ENCODE measurements at regions not wholly inside any gene's neighbourhood (a gene's known extent, or its start where the extent isn't known, plus 50 kb on each side); places are given as distances from the start of the nearest gene placed in this dataset.
"Not testable (repeated sequence)": the region's sequence is repeated elsewhere in the genome, so short reads cannot be mapped to it uniquely, and the experiment has no call there.

DNA sequence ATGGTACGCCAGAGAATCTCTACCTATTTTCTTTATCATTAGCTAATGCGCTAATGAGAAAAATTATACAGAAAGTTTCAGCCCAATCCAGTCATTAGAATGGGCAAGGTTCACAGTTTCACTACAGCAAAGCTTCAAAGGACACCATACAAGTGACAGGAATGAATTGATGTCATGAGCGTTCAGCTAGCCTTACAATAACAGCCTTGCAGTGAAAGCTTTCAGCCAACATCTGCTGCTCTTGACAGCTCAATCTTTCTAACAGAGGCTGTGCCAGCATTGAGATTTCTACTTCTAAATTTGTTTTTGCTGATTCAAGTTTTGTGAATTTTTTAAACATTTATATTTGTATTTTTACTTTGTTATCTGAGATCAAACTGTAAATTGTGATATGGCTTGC lies 302.4 kb upstream of the FAM174A start:
- DNase-seq = no peak

DNA sequence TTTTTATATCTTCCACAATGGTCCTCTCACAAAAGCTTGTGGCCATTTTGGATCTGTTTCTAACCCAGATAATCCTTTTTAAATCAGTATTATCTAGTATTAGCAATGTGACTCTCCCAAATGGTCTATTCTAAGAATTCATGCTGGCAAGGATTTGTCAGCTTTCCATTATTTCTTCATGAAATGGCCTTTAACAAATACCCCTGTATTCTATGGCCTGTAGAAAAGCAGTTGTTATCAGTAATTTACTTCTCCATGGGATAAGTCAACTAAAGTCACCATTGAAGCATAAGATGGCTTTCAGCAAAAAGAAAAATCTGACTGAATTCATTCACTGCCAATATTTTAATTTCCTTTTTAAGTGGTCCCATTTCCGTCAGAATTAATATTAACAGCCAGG lies 346.4 kb upstream of the FAM174A start:
- no peak for DNase-seq

DNA sequence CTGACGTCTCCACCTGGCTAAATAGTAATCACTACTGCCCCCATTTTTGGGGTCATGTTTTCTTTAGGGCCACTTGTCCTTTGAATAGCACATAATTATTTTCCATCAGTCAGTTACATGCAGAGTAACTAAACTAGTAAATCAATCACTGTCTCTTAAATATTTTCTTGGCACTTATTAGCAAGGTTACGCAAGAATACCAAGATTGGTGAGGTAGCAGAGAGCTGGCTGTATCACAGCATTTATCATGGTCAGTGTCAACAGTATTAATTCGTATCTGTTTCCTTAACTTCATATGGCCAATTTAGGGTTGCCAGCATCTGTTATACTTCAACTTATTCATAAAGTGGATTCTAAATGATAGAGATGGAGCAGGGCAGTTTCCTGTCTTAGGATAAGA lies 346.8 kb upstream of the FAM174A start:
- no peak for DNase-seq

DNA sequence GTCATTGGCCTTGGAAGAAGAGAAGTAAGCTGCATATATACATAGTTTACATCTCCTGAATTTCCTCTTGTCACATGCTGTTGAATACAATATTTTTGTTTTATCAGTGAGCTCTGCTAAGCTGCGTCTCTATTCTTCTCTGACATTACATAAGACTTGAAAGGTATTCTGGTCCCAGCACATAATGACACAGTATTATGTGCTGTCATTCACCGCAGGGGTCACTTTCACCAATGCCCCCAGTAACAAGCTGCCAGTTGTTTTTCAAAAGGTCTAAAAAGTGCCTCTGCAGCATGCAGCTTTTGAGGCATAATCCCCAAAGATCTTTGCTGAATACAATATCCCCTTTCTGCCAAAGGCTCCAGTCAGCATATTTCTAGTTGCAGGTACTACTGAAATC lies 349.0 kb upstream of the FAM174A start:
- no peak for DNase-seq

DNA sequence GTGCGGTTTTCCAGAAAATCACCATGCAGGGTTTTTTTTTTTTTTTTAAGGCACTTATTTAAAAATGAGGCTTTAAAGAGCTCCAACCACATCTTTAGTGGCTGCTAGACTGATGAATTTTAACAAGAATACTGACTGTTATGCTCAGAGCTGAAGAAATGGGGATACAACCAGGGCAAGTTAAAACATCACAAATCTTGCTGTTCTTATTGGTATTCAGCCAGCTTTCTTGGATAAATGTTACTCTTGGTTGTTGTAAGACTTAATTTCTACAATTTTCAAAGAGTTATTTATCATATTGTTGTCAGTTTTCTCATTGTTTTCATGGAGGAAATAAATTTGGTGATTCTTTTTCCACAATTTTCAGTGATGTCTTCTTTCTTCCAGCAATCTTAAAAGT lies 352.8 kb upstream of the FAM174A start:
- no peak for DNase-seq

DNA sequence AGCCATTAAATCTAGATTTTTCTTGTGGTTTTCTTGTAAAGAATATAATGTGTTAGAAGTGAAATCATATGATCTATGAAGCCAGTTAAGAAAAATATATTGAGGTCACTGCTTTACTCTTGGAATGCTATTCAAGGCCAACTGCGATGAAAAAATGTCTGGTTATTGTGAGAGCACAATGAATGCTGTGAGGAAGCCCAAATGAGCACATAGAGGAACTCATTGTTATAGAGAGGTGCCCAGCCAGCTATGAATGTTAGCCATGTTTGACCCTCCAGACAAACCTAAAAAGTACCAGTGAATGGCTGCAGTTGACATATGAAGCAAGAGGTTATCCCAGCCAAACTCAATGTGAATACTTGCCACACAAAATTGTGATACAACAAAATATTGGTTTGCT lies 359.8 kb upstream of the FAM174A start:
- no peak for DNase-seq

DNA sequence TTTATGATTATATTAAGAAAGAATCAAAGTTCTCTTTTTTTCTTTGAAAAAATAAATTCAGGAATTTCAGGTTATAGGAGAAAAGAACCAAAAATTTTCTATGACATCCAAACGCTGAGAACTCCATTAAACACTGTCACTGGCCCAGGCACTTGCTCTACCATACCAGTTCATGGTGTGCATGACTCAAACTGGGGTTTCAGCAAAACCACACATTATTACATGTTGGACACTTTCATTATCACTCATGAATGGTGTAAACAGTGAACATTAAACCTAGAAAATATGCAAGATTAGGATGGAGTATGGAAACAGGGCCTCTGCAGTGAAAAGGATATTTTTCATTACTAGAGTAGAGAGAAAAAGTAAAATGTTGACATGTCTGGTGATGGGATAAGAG lies 369.9 kb upstream of the FAM174A start:
- no peak for DNase-seq

DNA sequence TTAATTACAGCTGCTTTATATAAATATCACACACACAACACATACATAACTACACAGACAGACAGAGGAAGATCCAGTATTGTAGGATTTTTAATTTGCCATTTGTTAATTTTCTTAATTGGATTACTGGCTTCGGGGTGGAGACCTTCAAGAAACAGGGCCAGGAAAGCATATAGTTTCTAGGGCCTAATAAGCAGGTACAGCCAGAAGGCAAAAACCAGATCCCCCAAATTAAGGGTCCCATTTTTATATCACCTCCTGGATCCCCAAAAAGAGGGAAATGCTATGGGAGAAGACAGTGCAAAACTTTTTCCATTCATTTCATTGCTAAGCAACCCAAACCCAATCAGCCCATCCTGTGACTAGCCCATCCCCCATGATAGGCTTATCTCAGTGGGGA lies 373.3 kb upstream of the FAM174A start:
- DNase-seq = no peak

DNA sequence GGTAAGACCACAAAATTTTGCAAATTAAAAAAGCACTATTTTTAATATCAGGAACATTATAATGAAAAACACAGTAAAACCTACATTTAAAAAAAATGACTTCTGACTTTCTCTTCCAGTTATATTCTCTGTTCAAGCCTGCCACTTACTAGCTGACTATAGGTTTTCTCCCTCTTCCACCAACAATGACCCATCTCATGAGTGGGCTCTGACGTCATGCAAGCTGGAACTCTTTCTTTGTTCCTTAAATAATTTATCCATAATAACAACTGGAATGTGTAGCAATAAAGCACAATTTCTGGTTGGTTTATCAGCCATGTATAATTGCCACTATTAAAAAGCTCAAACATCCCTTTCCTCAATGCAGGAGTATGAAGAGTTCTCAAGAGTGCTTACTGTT lies 378.1 kb upstream of the FAM174A start:
- no peak for DNase-seq

DNA sequence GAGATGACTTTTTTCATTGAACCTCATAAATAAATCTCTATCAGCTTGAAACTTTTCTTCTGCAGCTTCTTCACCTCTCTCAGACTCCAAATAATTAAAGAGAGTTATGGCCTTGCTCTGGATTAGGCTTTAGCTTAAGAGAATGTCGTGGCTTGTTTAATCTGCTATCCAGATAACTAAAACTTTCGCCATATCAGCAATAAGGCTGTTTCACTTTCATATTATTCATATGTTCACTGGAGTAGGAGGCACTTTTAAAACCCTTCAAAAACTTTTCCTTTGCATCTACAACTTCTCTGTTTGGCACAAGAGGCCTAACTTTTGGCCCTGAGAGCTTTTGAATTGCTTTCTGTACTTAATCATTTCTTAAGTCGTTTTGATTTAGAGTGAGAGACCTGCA lies 386.9 kb upstream of the FAM174A start:
- no peak for DNase-seq

DNA sequence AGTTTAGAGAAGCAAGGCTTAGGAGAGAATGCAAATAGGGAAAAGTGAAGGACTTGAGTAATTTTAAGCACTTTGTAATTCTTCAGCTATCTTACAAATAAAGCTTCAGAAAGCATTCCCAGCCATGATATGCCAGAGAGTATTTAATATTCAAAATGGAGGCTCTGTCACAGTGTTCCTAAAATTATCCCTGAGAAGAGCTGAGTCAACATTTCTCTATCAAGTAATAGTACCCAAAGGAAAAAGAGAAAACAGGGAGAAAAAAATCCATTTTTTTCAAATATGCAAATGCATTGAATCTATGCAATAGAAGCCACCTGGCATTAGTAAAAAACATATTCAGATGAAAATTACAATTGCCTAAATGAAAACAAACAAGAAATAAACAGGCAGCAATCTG lies 392.6 kb upstream of the FAM174A start:
- no peak for DNase-seq

DNA sequence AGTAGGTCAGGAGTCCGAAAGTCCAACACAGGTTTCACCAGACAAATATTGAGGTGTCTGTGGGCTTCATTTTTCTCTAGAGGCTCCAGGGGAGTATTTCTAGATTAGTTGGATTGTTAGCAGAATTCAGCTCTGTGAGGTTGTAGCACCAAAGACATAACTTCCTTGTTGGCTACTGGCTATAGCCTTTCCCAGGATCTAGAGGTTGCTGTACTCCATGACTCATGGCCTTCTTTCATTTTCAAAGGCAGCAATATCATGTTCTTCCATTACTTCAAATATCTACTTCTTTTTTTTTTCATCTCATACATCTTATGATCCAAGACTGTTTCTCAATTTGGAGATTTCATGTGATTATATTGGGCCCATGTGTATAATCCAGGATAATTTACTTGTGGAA lies 404.0 kb upstream of the FAM174A start:
- no peak for DNase-seq

DNA sequence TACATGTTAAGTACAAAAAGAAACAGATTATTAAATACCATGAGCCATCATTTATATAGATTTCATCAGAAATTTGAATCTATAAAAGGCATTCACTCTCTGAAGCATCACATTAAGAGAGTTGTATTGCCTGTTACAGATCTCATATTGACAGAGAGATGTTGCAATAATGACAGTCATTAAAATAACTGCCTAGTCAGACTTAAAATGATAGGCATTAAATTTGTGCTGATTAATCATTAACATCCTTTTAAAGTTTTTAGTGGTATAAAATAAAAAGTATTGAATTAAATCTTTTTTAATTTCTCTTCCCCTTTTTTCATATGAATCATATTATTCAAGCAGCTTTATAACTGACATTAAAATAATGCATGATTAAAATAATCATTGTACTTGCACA lies 404.9 kb upstream of the FAM174A start:
- no peak for DNase-seq

DNA sequence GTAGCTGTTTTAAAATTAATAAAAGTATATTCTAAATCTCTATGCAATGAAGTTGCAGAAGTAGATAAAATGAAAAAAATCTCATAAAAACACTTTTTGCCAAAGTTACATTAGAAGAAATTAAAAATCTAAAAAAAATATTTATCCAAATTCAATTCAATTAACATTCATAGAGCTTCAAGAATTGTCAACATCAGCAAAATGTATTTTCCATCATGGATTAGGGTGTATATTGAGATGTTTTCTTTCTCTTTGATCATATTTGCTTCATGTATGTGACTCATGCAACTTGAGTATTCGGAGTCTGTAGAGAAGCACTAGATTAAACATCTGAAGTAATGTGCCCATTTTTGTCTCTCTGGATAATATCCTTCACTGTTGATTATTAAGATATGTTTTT lies 415.3 kb upstream of the FAM174A start:
- DNase-seq = no peak

DNA sequence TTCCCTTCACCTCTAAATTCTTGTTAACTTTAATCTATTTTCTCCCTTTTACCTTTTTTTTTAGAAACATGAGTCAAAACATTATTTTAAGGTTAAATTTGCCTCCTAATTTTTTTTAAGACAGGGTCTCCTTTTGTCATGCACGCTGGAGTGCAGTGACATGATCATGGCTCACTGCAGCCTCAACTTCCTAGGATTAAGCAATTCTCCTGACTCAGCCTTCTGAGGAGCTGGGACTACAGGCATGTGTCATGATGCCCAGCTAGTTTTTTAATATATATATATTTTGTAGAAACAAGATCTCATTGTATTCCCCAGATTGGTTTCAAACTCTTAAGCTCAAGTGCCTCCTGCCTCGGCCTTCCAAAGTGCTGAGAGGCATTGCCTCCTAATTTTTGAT lies 424.7 kb upstream of the FAM174A start:
- no peak for DNase-seq

DNA sequence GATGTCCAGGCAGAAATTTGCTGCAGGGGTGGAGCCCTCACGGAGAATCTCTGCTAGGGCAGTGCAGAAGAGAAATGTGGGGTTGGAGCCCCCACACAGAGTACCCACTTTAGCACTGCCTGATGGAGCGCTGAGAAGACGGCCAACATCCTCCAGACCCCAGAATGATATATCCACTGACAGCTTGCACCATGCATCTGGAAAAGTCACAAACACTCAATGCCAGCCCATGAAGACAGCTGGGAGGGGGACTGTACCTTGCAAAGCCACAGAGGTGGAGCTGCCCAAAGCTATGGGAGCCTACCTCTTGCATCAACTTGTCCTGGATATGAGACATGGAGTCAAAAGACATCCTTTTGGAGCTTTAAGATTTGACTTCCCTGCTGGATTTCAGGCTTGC lies 426.3 kb upstream of the FAM174A start:
- DNase-seq = no peak

DNA sequence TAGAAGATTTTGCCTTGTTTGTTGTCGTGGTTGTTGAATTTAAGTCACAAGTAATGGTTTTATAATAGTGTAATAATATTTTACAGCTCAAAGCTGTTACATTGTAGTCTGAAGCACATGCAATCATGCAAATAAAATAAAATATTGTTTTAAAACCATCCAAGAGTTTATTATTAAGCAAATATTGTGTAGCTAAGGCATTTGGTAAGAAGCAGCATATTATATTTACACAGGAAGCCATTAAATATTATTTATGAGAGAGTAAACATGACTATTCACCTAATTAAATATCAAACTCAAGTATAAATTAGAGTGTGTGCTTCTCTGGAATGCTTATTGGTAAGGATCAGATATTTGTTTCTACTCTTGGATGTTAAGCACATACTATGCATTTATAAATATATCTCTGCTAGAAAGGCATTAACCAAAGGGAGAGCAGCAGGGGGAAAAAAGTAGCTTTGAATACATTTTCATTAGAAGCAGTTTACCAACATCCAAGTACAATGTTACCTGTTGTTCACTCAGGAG lies 431.5 kb upstream of the FAM174A start:
- not testable (repeated sequence) for DNase-seq

DNA sequence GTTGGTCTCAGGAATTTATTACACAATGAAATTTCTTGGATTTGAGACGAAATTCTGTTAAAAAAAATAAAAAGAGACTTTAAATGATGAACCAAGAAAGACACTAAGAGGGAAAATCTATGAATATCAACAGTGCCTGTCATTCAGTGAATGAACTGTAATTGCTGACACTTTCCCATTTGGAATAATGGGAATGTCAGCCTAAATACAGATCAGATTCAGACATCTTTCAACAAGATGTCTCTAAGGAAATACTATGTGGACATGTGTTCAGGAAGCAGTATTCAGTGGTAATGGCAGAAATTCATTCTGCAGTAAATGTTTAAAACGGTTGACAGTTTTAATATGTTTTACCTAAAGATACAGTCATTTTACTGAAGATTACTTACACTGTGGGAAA lies 433.7 kb upstream of the FAM174A start:
- DNase-seq = not testable (repeated sequence)

DNA sequence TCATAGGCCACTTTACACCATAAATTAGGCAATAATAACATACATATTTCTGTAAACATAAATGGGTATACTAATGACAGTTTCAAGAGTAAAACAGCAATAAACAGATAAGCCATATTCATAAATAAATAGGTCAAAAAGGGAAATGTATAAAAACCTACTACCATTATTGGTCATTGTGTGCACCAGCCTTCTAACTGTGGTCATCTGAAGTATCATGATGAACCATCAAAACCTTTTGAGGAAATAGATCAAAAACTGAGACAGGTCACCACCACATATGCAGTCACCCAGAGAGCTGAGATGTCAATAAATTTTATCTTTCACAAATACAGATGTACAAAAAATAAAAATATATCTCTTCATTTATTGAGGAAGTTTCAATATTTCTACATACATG lies 438.8 kb upstream of the FAM174A start:
- not testable (repeated sequence) for DNase-seq

DNA sequence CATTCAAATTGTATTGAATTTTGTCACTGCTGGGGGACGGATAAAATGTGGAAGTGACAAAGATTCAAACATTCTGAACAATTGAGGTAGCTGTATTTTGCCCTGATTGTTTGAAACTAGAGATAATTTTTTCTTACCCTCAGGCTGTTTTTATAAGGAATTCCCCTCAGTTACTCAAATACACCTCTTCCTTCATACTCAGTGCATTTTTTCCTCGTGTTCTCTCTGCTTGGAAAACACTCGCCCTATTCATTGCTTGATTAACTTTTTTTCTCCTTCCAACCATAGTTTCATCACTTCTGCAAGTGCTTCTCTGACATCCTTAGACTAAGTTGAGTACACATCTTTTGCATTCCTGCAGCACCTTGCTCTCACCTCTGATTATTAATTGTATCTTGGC lies 454.5 kb upstream of the FAM174A start:
- not testable (repeated sequence) for DNase-seq

DNA sequence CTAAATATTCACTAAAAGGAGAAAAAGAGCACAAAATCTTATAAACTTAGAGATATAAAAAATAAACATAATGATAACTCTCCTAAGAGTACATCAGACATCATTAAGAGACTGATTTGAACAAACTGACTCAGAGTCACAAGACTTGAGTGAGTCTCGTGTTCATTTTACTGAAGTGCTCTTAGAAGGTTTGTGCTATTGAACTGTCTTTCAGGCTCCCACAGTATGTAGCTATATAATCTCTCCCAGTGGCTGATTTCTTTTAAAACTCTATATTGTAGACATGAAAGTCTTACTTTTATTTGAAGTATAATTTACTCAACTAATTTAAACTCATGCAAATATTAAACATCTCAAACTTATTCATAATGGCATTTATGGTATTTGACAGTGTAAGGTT lies 456.0 kb upstream of the FAM174A start:
- not testable (repeated sequence) for DNase-seq

DNA sequence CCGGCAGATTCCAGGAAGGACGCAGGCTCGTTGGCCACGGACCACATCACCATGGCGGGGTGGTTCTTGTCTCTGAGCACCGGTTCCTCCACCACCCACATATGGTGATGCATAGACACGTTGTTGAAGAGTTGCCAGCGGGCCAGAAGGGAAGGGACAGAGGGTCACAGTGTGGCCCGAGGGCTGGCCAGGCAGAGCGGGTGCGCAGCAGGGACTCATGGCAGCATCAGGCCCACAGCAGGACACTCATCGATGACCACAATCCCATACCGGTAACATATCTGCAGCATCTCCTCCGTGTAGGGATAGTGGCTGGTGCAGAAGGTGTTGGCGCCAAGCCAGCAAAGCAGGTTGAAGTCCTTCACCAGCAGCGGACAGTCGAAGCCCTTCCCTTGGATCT lies 469.2 kb upstream of the FAM174A start:
- DNase-seq = not testable (repeated sequence)

DNA sequence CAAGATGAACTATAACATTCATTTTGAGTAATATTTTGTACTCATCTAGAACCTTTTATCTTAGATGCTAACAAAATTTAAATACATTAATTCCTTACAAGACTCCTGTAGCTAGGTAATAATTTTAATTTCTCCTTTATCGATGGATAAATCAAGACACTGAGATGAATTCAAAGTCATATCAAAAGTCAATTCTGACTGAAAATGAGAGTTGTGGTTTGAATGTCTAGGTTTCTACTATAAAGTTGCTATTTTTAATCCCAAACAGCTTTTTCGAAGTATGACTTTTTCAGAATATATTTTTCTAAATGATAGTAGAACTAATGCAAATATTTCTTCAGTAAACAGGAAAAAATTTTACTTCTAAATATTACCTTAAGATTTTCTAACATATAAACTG lies 491.7 kb upstream of the FAM174A start:
- no peak for DNase-seq

DNA sequence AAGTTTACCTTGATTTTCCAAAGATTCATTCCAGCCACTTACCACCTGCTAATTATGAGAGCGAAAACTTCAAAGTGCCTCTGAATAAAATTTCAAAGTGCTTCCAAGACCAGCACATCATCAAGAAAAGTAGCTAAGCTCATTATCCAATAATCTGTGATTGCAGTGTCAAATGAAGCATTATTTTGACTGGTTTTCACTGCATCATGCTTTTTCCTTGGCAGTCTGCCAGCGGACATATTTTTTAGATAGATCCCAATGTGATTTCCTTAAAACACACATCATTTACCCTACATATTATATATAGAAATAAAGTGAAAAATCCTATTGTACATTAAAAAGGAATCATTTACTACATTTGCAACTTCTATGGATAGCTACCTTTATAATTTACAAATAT lies 508.6 kb upstream of the FAM174A start:
- no peak for DNase-seq

DNA sequence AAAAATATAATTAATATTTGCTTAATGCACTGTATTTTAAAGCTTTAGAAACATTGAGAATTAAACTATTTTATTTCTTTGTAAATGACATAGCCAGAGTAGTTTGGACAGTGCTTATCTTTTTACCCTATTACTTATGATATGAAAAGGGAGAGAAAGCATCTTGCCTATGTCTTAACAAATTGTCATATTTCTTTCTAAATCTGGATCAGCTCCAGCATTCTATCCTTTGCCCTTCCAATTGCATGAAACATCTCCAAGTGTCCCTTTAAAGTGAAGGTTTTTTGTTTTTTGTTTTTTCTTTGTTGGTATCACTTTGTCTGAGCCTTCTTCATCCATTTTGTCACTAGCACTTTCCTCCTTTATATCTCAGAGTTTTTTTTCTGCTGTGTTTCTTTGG lies 511.6 kb upstream of the FAM174A start:
- DNase-seq = no peak
